K562 (cell line): ENCODE measurements at regions not wholly inside any gene's neighbourhood (a gene's known extent, or its start where the extent isn't known, plus 50 kb on each side); places are given as distances from the start of the nearest gene placed in this dataset.

Experiments used
- ATAC-seq: fragments of 200-7000 bp; cut with Tn5 transposase; 3 replicates; pipeline ENCODE4 v1.9.1; 2020; ENCODE audit warnings: moderate library complexity
- BruUV-seq: library from RNA; stranded (reverse); fragments of 400-500 nt; replicated peaks from 2 replicates; lab custom pipeline; 2021; lab: Mats Ljungman, UMichigan
- CTCF ChIA-PET: fragments of 300-600 bp; formaldehyde crosslinking; extraction: SDS; loops from one replicate; lab custom pipeline; 2021; ENCODE audit warnings: low intra/inter-chr PET ratio; lab: Yijun Ruan, JAX
- POLR2A ChIA-PET: fragments of 300-600, 350-650 bp; sonication (Branson Sonifier 250); formaldehyde crosslinking; extraction: SDS; loops from one replicate; lab custom pipeline; 2021; ENCODE audit warnings: antibody characterized with exemption, inconsistent platforms; lab: Yijun Ruan, JAX
- DNase-seq, 4 experiments: peaks; one replicate each; pipeline versions ENCODE4 v3.0.0 to v3.0.0-alpha.2; 2011 to 2018; ENCODE audit warnings: low spot score in 3 of 4, mixed read lengths in 3 of 4; ENCODE audit errors: extremely low read depth in 1 of 4
- FAIRE-seq: peaks from 2 replicates; lab custom pipeline; 2011; peaks lifted over from hg19 to GRCh38; lab: Jason Lieb, UNC
- H2AFZ ChIP-seq: 2 replicates; pipeline ENCODE4 v1.6.0; 2011; ENCODE audit warnings: low read depth, low read length, control low read depth, inconsistent platforms
- H3K27ac ChIP-seq: fragments of 200-600 bp; 3 replicates; pipeline ENCODE4 v1.8.0; 2011; ENCODE audit warnings: low read depth, mild to moderate bottlenecking, control low read depth, inconsistent platforms, low read length, moderate library complexity, mixed read lengths; ENCODE audit errors: extremely low read depth
- H3K27me3 ChIP-seq, 2 experiments: fragments of 300-600 bp in 1 of 2; 2 replicates in 1 of 2; 3 replicates in 1 of 2; pipeline versions ENCODE4 v1.6.0 to v1.8.0; 2011; ENCODE audit warnings: inconsistent platforms in 2 of 2, low read length in 2 of 2, mild to moderate bottlenecking in 1 of 2, mixed read lengths in 1 of 2, moderate library complexity in 1 of 2; ENCODE audit not compliant: control insufficient read depth in 2 of 2, insufficient read depth in 2 of 2
- H3K36me3 ChIP-seq: fragments of 300-600 bp; 3 replicates; pipeline ENCODE4 v1.8.0; 2011; ENCODE audit warnings: mild to moderate bottlenecking, low read length, inconsistent platforms; ENCODE audit not compliant: control insufficient read depth, insufficient read depth
- H3K4me1 ChIP-seq, 2 experiments: fragments of 200-600 bp in 1 of 2; replicated peaks in 1 of 2; 2 replicates in 1 of 2; 3 replicates in 1 of 2; pipeline versions ENCODE4 v1.5.1 to v1.8.0; 2011; ENCODE audit warnings: inconsistent platforms in 2 of 2, low read length in 2 of 2, mild to moderate bottlenecking in 1 of 2, mixed read lengths in 1 of 2, moderate library complexity in 1 of 2; ENCODE audit not compliant: control insufficient read depth in 2 of 2, insufficient read depth in 2 of 2
- H3K4me2 ChIP-seq: 2 replicates; pipeline ENCODE4 v1.6.1; 2011; ENCODE audit warnings: low read length, control low read depth, inconsistent platforms, mixed read lengths; ENCODE audit not compliant: insufficient read depth
- H3K4me3 ChIP-seq: fragments of 200-600 bp; sonication (generic), shearing (Covaris generic); 2 replicates; pipeline ENCODE4 v1.5.1; 2016; ENCODE audit warnings: control low read depth, inconsistent platforms
- H3K79me2 ChIP-seq: fragments of 200-600 bp; 3 replicates; pipeline ENCODE4 v1.8.0; 2011; ENCODE audit warnings: low read length, inconsistent platforms; ENCODE audit not compliant: control insufficient read depth, insufficient read depth
- H3K9ac ChIP-seq, 2 experiments: 2 replicates each; pipeline versions ENCODE4 v1.6.0 to v1.6.1; 2011; ENCODE audit warnings: low read depth in 2 of 2, low read length in 2 of 2, control low read depth in 1 of 2, inconsistent platforms in 1 of 2, mild to moderate bottlenecking in 1 of 2, mixed read lengths in 1 of 2; ENCODE audit not compliant: insufficient read depth in 1 of 2
- H3K9me1 ChIP-seq: one replicate; pipeline ENCODE4 v1.6.0; 2011; ENCODE audit warnings: inconsistent platforms, mild to moderate bottlenecking, low read length, moderate library complexity; ENCODE audit not compliant: control insufficient read depth, insufficient read depth
- H3K9me3 ChIP-seq: replicated peaks from 2 replicates; pipeline ENCODE4 v1.5.1; 2011; ENCODE audit warnings: low read depth, low read length, inconsistent platforms; ENCODE audit not compliant: control insufficient read depth, insufficient read depth
- H4K20me1 ChIP-seq: replicated peaks from 2 replicates; pipeline ENCODE4 v1.6.1; 2011; ENCODE audit warnings: low read length, inconsistent platforms, mixed read lengths; ENCODE audit not compliant: control insufficient read depth, insufficient read depth
- CBFA2T3 ChIP-seq: fragments of 450-650 bp; IDR thresholded peaks from 2 replicates; pipeline ENCODE4 v1.6.1; 2017
- CHCHD3 ChIP-seq: fragments of 250-450 bp; sonication (Bioruptor Pico); IDR thresholded peaks from 2 replicates; pipeline ENCODE4 v2.1.2; 2022; ENCODE audit warnings: mild to moderate bottlenecking
- CTCFL ChIP-seq: IDR thresholded peaks from 2 replicates; pipeline ENCODE4 v1.6.1; 2011; ENCODE audit warnings: borderline replicate concordance, low read depth, mild to moderate bottlenecking, moderate library complexity, low read length; ENCODE audit not compliant: insufficient read depth, poor library complexity, severe bottlenecking
- E2F6 ChIP-seq, 2 experiments: IDR thresholded peaks; 2 replicates each; pipeline ENCODE4 v1.6.1; 2011; ENCODE audit warnings: borderline replicate concordance in 1 of 2, control low read depth in 1 of 2, low read depth in 1 of 2, low read length in 1 of 2, mild to moderate bottlenecking in 1 of 2, mixed read lengths in 1 of 2, moderate library complexity in 1 of 2; ENCODE audit not compliant: insufficient read depth in 1 of 2, insufficient read length in 1 of 2, poor library complexity in 1 of 2, severe bottlenecking in 1 of 2; ENCODE audit errors: extremely low read depth in 1 of 2
- NRF1 ChIP-seq, 2 experiments: fragments of 450-650 bp; IDR thresholded peaks in 1 of 2; conservative IDR thresholded peaks in 1 of 2; 2 replicates each; pipeline ENCODE4 v1.6.1; 2014; ENCODE audit warnings: mild to moderate bottlenecking in 2 of 2
- SAP30 ChIP-seq: fragments of 200-600 bp; sonication (generic); IDR thresholded peaks from 2 replicates; pipeline ENCODE4 v1.6.1; 2012; ENCODE audit warnings: borderline replicate concordance, low read depth, mild to moderate bottlenecking, moderate library complexity, low read length, control low read depth, inconsistent platforms; ENCODE audit not compliant: insufficient read depth, poor library complexity, severe bottlenecking
- SIN3B ChIP-seq: fragments of 450-650 bp; IDR thresholded peaks from 2 replicates; pipeline ENCODE4 v1.6.1; 2017; ENCODE audit warnings: low read depth, mild to moderate bottlenecking, moderate library complexity
- TFE3 ChIP-seq: fragments of 450-650 bp; formaldehyde crosslinking; IDR thresholded peaks from 2 replicates; pipeline ENCODE4 v1.4.0; 2020; ENCODE audit warnings: mild to moderate bottlenecking, mixed read lengths
- XRCC3 ChIP-seq: fragments of 450-650 bp; IDR thresholded peaks from 2 replicates; pipeline ENCODE4 v1.6.1; 2017; ENCODE audit warnings: mild to moderate bottlenecking, moderate library complexity
- ZFP30 ChIP-seq: fragments of 250-450 bp; sonication (Bioruptor Pico); IDR thresholded peaks from 2 replicates; pipeline ENCODE4 v1.8.0; 2022; ENCODE audit warnings: moderate library complexity, mild to moderate bottlenecking, inconsistent platforms, borderline replicate concordance
- ZNF347 ChIP-seq: fragments of 450-650 bp; formaldehyde crosslinking; IDR thresholded peaks from 2 replicates; pipeline ENCODE4 v1.4.0; 2020; ENCODE audit warnings: low read depth, mild to moderate bottlenecking, moderate library complexity
- ZNF592 ChIP-seq: fragments of 450-650 bp; IDR thresholded peaks from 2 replicates; pipeline ENCODE4 v1.6.1; 2017; ENCODE audit warnings: antibody characterized with exemption, mild to moderate bottlenecking
- whole genome bisulfite sequencing: fragments of 100-300 bp; shearing (Covaris generic); methylation state at CpG from one replicate; pipeline ENCODE4 v1.1.6; 2016; ENCODE audit warnings: low coverage, mixed read lengths; ENCODE audit not compliant: insufficient coverage; ENCODE audit errors: missing lambda C conversion rate; 5-methylcytosine and 5-hydroxymethylcytosine counted together
- in situ Hi-C: fragments of 300-500 bp; cut with MboI; formaldehyde crosslinking; loops from 4 replicates; pipeline ENCODE4 v1.15.0; 2018; ENCODE audit warnings: inconsistent platforms, mixed read lengths
- intact Hi-C: fragments of 100-400 bp; cut with micrococcal nuclease; formaldehyde crosslinking; loops from 2 replicates; pipeline ENCODE4 v1.14.2; 2022

GRCh38 chr1:96991261-96991660 lies 269.7 kb downstream of the PTBP2 start:
- Histone ChIP-seq H3K4me3 (no peak overlapping the region), H3K79me2 (no peaks in the 10 kb centered on the region), H3K36me3 (no peaks in the 10 kb centered on the region), H3K27me3 (no peaks in the 10 kb centered on the region), H3K4me2 (no peak overlapping the region), H2AFZ (no peak overlapping the region), H3K4me1 (no peaks in the 10 kb centered on the region), H3K9me1 (no peaks in the 10 kb centered on the region), H3K27ac (no peak overlapping the region), H4K20me1 (no peaks in the 10 kb centered on the region), H3K9me3 (no peaks in the 10 kb centered on the region), H3K9ac (no peak overlapping the region)
- BruUV-seq = no TSS peak
- ATAC-seq (no peak), FAIRE-seq (no peak), DNase-seq (no peak)
- 0% methylated on average over 1 of the region's 1 CpG for WGBS
- TF ChIP-seq CBFA2T3 (no peak), TFE3 (CRISPR knock-in tag) (no peak), ZFP30 (CRISPR knock-in tag) (no peak), SIN3B (no peak), ZNF592 (no peak), CHCHD3 (no peak), NRF1 (conservative IDR thresholded peaks at IDR 0.05 in 1 of 2, IDR thresholded peaks at IDR 0.05 in 1 of 2) (no peak), ZNF347 (no peak), CTCFL (no peak), XRCC3 (no peak), SAP30 (no peak), E2F6 (IDR thresholded peaks at IDR 0.05; ENCODE audit: borderline replicate concordance in 1 of 2, extremely low read depth in 1 of 2, insufficient read depth in 1 of 2, insufficient read length in 1 of 2, low read depth in 1 of 2, low read length in 1 of 2, poor library complexity in 1 of 2, severe bottlenecking in 1 of 2) (no peak)
- CTCF ChIA-PET = no interaction called here
- intact Hi-C loops = no loop called here
- POLR2A ChIA-PET = no interaction called here
- in situ Hi-C loops = no loop called here
